MM.1S (cell line): ENCODE measurements at regions not wholly inside any gene's neighbourhood (a gene's known extent, or its start where the extent isn't known, plus 50 kb on each side); places are given as distances from the start of the nearest gene placed in this dataset.

Experiments used
- EZH2phosphoT487 ChIP-seq: fragments of 300-600 bp; sonication (generic); IDR thresholded peaks from 2 replicates; pipeline ENCODE4 v1.6.1; 2018; ENCODE audit warnings: antibody characterized with exemption, low read length
- TF ChIP-seq, protein P1 (sequence below): fragments of 300-600 bp; sonication (generic); IDR thresholded peaks from 2 replicates; pipeline ENCODE4 v1.5.1; 2016; ENCODE audit warnings: antibody characterized with exemption, low read length, mixed read lengths

DNA sequence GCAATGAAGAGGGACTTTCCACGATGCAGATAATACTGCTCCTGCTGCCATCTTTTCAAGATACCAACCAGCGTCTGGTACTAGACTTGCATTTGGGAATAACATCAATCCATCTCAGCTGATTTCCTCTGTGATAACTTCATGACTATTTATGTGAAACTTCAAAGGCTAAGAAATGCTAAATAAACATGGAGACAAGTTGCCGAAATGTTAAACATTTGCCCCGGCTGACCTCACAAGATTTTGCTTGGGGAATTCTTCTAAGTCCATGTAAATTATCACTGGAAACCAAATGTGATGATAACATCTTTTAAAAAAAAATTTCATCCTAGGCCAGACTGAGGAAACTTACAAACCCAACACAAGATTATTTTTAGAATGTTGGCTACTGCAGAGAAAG lies 185.8 kb upstream of the PRICKLE2 start:
- TF ChIP-seq, protein P1, sequence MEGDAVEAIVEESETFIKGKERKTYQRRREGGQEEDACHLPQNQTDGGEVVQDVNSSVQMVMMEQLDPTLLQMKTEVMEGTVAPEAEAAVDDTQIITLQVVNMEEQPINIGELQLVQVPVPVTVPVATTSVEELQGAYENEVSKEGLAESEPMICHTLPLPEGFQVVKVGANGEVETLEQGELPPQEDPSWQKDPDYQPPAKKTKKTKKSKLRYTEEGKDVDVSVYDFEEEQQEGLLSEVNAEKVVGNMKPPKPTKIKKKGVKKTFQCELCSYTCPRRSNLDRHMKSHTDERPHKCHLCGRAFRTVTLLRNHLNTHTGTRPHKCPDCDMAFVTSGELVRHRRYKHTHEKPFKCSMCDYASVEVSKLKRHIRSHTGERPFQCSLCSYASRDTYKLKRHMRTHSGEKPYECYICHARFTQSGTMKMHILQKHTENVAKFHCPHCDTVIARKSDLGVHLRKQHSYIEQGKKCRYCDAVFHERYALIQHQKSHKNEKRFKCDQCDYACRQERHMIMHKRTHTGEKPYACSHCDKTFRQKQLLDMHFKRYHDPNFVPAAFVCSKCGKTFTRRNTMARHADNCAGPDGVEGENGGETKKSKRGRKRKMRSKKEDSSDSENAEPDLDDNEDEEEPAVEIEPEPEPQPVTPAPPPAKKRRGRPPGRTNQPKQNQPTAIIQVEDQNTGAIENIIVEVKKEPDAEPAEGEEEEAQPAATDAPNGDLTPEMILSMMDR: no peak
- TF ChIP-seq EZH2phosphoT487: no peak
